GM12872 (cell line): ENCODE measurements at regions not wholly inside any gene's neighbourhood (a gene's known extent, or its start where the extent isn't known, plus 50 kb on each side); places are given as distances from the start of the nearest gene placed in this dataset.

Experiments used
- CTCF ChIP-seq: IDR thresholded peaks from 3 replicates; pipeline ENCODE4 v1.5.1; 2011; ENCODE audit warnings: low read depth, mild to moderate bottlenecking, low read length, moderate library complexity; ENCODE audit not compliant: insufficient read depth

- TF ChIP-seq CTCF = no peak
Measured at GRCh38 chr3:96072226-96072625, 742.2 kb upstream of the EPHA6 start.

DNA sequence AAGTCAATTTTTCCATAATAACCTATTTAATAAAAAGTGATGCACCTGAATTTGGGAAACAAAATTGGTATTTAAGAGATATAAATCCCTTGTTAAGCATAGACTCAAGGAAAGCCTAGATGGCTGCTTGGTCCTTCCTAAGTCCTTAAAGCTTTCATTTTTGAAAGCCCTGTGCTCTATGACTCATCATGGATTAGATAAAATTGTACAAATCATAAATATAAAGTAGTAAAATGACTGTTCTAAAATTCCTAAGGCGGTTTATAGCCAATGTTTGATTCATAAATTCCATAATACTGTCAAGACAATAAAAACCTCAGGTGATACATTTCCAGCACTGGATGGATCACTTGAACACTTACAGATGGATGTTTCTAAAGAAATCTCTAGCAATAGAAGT, 730.8 kb upstream of the EPHA6 start:
- TF ChIP-seq CTCF = no peak

DNA sequence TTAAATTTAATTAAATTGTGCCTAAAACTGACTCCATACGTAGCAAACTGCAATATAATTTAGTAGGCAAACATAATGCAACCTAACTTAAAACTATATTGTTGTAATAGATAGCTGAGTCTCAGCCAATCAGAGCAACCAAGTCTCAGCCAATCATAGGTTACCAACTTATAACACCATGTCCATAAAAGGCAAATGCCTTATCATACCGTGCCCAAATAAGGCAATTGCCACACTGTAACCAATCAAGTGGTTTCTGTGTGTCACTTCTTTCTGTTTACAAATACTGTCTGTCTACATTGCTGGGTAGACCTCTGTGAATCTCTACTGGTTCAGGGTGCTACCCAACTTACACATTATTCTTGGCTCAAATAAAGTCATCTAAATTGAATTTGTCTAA, 728.4 kb upstream of the EPHA6 start:
- TF ChIP-seq CTCF = no peak

GRCh38 chr3:96101006-96101560, 713.3 kb upstream of the EPHA6 start:
- TF ChIP-seq CTCF = no peak

- TF ChIP-seq CTCF = no peak
Measured at GRCh38 chr3:96106701-96107100, 707.7 kb upstream of the EPHA6 start.
